ENCODE measurements at regions not wholly inside any gene's neighbourhood (a gene's known extent, or its start where the extent isn't known, plus 50 kb on each side); places are given as distances from the start of the nearest gene placed in this dataset.

- no peak for TF ChIP-seq CTCF (IDR thresholded peaks at IDR 0.05)
- no peak for TF ChIP-seq POLR2AphosphoS5 (IDR thresholded peaks at IDR 0.05)
- TF ChIP-seq POLR2A (IDR thresholded peaks at IDR 0.05), result no peak
- TF ChIP-seq EP300 (IDR thresholded peaks at IDR 0.05), result no peak
Measured at GRCh38 chr17:15096511-15096910, 168.6 kb downstream of the PMP22 start.
